NB4 (cell line): ENCODE measurements at regions not wholly inside any gene's neighbourhood (a gene's known extent, or its start where the extent isn't known, plus 50 kb on each side); places are given as distances from the start of the nearest gene placed in this dataset.

Experiments used
- DNase-seq: peaks from one replicate; pipeline ENCODE4 v3.0.0; 2010; ENCODE audit warnings: low read depth
- H3K4me3 ChIP-seq: one replicate; pipeline ENCODE4 v1.5.1; 2011; ENCODE audit warnings: mild to moderate bottlenecking, low read depth, low read length, moderate library complexity
- MYC ChIP-seq: IDR thresholded peaks from 2 replicates; pipeline ENCODE4 v1.6.1; 2011; ENCODE audit warnings: low read depth, low read length
- POLR2A ChIP-seq: IDR thresholded peaks from 2 replicates; pipeline ENCODE4 v1.6.1; 2011; ENCODE audit warnings: mild to moderate bottlenecking; ENCODE audit not compliant: insufficient read length; ENCODE audit errors: extremely low read depth
- TF ChIP-seq, protein P1 (sequence below): IDR thresholded peaks from 2 replicates; pipeline ENCODE4 v1.6.1; 2011; ENCODE audit warnings: low read depth, low read length
- TF ChIP-seq, protein P2 (sequence below): IDR thresholded peaks from one replicate; pipeline ENCODE4 v1.5.1; 2012; ENCODE audit warnings: low read depth, low read length

DNA sequence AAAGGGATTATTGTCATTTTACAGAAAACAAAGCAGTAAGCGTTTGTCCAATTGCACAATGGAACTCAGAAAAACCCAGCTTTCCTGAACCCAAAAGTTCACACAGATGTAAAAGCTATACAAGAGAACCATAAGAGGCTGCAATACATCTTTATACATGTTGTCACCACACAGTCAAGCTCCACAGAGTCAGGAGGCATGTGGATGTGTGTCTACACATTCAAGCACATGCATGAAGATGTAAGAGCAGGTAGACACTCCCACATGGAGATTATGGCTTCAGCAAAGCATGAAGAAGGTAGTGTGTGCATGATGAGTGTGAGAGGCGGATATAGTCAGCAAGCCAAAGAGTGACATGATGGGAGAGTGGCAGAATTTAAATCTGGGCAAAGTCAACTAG is 124.7 kb upstream of the THBS1 start:
- TF ChIP-seq, protein P1, sequence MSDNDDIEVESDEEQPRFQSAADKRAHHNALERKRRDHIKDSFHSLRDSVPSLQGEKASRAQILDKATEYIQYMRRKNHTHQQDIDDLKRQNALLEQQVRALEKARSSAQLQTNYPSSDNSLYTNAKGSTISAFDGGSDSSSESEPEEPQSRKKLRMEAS, result no peak
- H3K4me3 ChIP-seq, result no peak overlapping the region
- DNase-seq, result no peak

DNA sequence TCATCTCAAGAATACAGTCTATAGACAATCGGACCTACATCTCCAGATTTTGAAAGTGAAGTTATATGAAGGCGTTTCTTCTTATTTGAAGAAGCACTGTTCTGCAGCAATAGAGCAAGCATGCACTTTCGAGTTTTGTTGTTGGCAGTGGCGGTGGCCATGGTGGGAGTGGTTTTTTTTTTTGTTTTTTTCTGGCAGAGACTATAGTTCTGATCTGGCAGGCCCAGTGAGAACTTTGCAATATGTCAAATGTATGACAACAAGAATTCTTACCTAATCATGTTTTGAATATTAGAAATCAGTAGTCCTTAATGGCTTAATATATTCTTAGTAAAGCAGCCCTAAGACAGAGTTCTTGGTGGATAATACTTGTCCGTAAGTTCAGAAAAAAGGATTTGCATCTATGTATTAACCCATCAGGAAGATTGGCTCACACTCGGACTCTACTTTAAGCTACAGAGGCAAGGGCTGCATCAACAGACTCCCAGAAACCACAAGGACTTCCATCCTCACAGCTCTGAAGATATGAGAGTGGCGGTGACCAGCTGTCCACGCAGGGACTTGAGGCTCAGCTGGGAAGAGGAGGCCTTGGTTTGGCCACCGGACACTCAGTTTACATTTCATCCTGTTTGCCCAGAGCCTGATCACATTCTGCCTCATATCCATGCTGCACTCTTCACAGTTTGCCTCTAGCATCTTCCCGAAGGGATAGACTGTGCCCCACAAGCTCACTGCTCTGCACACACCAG is 124.1 kb upstream of the THBS1 start:
- DNase-seq, result no peak
- no peak overlapping the region for H3K4me3 ChIP-seq
- TF ChIP-seq, protein P2, sequence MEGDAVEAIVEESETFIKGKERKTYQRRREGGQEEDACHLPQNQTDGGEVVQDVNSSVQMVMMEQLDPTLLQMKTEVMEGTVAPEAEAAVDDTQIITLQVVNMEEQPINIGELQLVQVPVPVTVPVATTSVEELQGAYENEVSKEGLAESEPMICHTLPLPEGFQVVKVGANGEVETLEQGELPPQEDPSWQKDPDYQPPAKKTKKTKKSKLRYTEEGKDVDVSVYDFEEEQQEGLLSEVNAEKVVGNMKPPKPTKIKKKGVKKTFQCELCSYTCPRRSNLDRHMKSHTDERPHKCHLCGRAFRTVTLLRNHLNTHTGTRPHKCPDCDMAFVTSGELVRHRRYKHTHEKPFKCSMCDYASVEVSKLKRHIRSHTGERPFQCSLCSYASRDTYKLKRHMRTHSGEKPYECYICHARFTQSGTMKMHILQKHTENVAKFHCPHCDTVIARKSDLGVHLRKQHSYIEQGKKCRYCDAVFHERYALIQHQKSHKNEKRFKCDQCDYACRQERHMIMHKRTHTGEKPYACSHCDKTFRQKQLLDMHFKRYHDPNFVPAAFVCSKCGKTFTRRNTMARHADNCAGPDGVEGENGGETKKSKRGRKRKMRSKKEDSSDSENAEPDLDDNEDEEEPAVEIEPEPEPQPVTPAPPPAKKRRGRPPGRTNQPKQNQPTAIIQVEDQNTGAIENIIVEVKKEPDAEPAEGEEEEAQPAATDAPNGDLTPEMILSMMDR, result no peak
- TF ChIP-seq MYC, result no peak
- TF ChIP-seq, protein P1, result no peak
- no peak for TF ChIP-seq POLR2A

DNA sequence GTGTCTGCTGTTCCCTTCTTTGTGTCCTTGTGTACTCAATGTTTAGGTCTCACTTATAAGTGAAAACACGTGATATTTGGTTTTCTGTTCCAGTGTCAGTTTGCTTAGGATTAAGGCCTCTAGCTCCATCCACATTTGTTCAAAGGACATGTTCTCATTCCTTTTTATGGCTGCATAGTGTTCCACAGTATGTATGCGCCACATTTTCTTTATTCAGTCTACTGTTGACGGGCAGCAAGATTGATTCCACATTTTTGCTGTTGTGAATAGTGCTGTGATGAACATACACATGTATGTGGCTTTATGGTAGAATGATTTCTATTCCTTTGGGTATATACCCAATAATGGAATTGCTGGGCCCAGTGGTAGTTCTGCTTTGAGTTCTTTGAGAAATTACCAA is 122.7 kb upstream of the THBS1 start:
- H3K4me3 ChIP-seq, result no peak overlapping the region
- DNase-seq, result no peak
- TF ChIP-seq, protein P2, result no peak
- TF ChIP-seq POLR2A (no peak), MYC (no peak)
- TF ChIP-seq, protein P1, result no peak

DNA sequence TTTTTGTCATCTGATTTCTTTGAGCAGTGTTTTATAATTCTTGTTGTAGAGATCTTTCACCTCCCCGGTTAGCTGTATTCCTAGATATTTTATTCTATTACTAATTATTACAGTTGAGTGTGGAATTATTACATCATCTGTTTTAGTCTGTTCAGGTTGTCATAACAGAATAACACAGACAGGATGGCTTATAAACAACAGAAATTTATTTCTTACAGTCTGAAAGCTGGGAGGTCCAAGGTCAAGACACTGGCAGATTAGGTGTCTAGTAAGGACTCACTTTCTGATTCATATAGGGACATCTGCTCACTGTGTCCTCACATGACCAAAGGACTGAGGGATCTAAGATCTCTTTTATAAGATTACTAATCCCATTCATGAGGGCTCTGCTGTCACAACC is 121.3 kb upstream of the THBS1 start:
- DNase-seq, result no peak
- no peak for TF ChIP-seq MYC
- TF ChIP-seq, protein P1, result no peak
- TF ChIP-seq, protein P2, result no peak
- TF ChIP-seq POLR2A, result no peak
- no peak overlapping the region for H3K4me3 ChIP-seq

DNA sequence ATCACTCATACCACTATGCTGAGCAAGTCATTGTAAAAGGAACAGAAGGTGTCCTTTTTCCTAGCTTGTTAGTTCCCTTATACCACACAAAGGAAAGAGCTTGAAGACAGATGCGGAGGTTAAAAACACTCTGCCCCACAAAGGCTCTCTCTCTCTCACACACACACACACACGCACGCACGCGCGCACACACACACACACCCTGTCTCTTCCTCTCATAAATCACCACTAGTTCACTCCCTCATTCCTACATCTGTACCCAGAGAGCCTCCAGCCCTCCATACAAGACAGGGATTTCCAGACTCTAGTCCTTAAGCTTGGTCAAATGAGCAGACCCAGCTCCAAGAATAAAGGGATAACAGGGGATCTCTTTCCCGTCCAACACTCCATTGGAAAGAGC is 120.1 kb upstream of the THBS1 start:
- DNase-seq, result no peak
- no peak overlapping the region for H3K4me3 ChIP-seq
- TF ChIP-seq POLR2A (no peak), MYC (no peak)
- TF ChIP-seq, protein P2, result no peak
- TF ChIP-seq, protein P1, result no peak

DNA sequence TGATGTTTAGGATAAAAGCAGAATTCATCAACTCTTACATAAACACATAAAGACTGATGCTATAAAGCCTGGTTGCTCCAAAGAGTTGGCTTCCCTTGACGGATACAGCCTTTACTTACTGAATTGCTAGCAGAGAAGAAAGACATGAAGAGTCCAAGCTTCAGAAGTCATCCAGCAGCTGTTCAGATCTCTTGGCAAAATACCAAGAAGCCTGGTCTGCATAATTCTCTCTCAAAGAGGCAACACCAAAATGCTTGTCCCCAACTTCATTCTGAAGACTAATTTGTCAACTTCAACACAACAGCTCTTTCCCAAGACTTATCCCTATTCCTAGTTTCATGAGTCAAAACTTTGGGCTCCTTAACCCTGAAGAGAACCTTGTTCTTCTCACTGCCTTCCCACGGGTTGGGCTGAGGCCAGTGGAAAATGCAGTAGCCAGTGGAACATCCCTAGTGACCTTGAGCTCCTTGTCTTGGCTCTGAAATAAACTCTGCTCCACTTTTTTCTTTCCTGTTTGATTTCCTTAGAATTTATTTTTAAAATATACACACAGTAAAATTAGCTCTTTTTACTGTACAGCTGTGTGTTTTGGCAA is 119.2 kb upstream of the THBS1 start:
- no peak for TF ChIP-seq MYC
- no peak for TF ChIP-seq POLR2A
- TF ChIP-seq, protein P1, result no peak
- TF ChIP-seq, protein P2, result no peak
- no peak overlapping the region for H3K4me3 ChIP-seq
- no peak for DNase-seq
